Endothelial cell of umbilical vein (primary cell): ENCODE measurements at regions not wholly inside any gene's neighbourhood (a gene's known extent, or its start where the extent isn't known, plus 50 kb on each side); places are given as distances from the start of the nearest gene placed in this dataset.

Source experiments
- EZH2 ChIP-seq: IDR thresholded peaks from 2 replicates; pipeline ENCODE4 v1.6.1; 2012; ENCODE audit warnings: borderline replicate concordance, low read depth, mild to moderate bottlenecking, moderate library complexity, low read length, inconsistent platforms; ENCODE audit not compliant: severe bottlenecking
- MYC ChIP-seq: IDR thresholded peaks from one replicate; pipeline ENCODE4 v1.6.1; 2011; ENCODE audit warnings: mild to moderate bottlenecking, low read depth, low read length
- POLR2A ChIP-seq: IDR thresholded peaks from 2 replicates; pipeline ENCODE4 v1.6.1; 2012; ENCODE audit warnings: low read depth, mild to moderate bottlenecking, control low read depth, low read length
- TF ChIP-seq, protein P1 (sequence below), 2 donors: IDR thresholded peaks; 1 replicate in 1 of 2; 2 replicates in 1 of 2; pipeline ENCODE4 v1.5.1; 2011; ENCODE audit warnings: low read length in 2 of 2, mild to moderate bottlenecking in 2 of 2, moderate library complexity in 2 of 2, control low read depth in 1 of 2, inconsistent platforms in 1 of 2, low read depth in 1 of 2; ENCODE audit not compliant: insufficient read depth in 1 of 2; ENCODE audit errors: extremely low read depth in 1 of 2

DNA sequence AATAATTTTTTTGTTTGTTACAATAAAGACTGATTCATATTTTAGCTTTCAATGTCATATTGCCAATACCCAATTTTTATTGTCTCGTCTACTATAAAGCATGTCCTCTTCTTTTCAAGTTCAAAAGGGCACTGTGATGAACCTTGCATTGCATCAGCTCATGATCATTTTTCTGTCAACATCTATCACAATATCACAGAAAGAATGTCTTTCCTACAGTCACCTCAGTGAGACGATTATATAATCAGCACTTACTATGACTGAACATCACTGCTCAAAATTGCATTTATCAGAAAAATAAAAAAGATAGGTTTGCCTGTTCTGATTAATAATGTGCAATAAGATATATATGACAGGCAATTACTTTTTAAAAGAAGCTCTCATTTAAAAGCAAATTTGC, 228.7 kb upstream of the LRFN5 start:
- TF ChIP-seq MYC (no peak), EZH2 (no peak), POLR2A (no peak)
- TF ChIP-seq, protein P1, sequence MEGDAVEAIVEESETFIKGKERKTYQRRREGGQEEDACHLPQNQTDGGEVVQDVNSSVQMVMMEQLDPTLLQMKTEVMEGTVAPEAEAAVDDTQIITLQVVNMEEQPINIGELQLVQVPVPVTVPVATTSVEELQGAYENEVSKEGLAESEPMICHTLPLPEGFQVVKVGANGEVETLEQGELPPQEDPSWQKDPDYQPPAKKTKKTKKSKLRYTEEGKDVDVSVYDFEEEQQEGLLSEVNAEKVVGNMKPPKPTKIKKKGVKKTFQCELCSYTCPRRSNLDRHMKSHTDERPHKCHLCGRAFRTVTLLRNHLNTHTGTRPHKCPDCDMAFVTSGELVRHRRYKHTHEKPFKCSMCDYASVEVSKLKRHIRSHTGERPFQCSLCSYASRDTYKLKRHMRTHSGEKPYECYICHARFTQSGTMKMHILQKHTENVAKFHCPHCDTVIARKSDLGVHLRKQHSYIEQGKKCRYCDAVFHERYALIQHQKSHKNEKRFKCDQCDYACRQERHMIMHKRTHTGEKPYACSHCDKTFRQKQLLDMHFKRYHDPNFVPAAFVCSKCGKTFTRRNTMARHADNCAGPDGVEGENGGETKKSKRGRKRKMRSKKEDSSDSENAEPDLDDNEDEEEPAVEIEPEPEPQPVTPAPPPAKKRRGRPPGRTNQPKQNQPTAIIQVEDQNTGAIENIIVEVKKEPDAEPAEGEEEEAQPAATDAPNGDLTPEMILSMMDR (IDR thresholded peaks at IDR 0.05; ENCODE audit: extremely low read depth in 1 of 2, insufficient read depth in 1 of 2, low read depth in 1 of 2, low read length in 2 of 2), result no peak
